ENCODE measurements at regions not wholly inside any gene's neighbourhood (a gene's known extent, or its start where the extent isn't known, plus 50 kb on each side); places are given as distances from the start of the nearest gene placed in this dataset.

DNA sequence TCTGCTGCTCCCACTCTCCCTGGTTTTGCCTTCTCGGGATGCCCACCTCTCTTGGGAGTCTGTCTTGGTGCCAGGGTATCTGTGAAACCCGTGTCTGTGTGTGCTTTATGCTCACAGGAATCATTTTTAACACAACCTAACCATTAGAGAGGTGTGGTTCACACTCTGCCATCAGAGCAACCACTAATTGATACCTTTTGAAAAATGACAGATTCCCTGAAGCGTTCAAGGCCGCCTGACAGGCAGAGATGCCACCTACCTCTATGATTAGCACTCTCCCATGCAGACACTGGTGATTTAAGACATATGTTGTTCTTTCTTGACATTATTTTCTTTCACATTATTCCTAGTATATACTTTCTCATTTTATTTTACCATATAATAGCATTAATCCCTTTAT lies 207.3 kb upstream of the SGCD start:
- no peak for FAIRE-seq
- DNase-seq (ENCODE audit: insufficient read length), result no peak
- TF ChIP-seq POLR2AphosphoS5 (IDR thresholded peaks at IDR 0.05; ENCODE audit: low read depth, low read length) (no peak), POLR2A (IDR thresholded peaks at IDR 0.05; ENCODE audit: low read depth, low read length) (no peak), TAF1 (IDR thresholded peaks at IDR 0.05; ENCODE audit: borderline replicate concordance, low read depth, low read length) (no peak)

DNA sequence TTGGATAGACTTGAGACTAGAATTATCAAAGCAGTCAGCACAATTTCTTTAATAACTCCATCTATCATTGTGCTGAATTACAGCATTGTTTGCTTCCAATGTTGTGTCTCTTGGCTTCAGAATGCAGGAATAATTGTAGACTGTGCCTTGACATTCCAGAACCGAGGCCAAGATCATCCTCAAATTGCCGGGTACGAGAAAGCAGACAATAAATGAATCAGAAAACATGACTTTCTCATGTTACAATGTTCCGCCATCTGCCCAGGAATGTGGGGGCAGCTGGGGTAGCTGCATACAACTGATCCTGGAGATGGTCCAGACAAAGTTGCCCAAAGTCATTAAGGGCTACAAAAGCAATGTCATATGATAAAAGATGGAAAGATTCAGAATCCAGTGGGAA lies 206.2 kb upstream of the SGCD start:
- no peak for DNase-seq (ENCODE audit: insufficient read length)
- FAIRE-seq, result no peak
- TF ChIP-seq POLR2AphosphoS5 (IDR thresholded peaks at IDR 0.05; ENCODE audit: low read depth, low read length) (no peak), TAF1 (IDR thresholded peaks at IDR 0.05; ENCODE audit: borderline replicate concordance, low read depth, low read length) (no peak), POLR2A (IDR thresholded peaks at IDR 0.05; ENCODE audit: low read depth, low read length) (no peak)

DNA sequence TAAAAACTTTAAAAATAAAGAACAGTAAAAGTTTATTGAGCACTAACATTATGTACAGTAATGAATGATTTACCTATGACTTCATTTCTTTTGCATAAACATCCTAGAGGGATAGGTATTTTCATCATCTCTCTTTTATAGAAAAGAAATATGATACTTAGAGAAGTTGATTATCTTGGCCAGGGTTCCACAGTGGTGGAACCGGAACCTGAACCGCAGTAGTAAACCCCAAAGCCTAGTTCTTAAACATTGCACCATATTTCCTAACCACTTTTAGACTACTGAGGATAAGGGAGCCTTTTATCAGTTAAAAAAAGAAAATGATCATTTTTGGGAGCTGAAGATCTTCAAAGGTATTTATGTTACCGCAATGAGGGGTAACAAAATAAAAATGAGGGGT lies 205.7 kb upstream of the SGCD start:
- DNase-seq (ENCODE audit: insufficient read length) (no peak), FAIRE-seq (no peak)
- TF ChIP-seq POLR2AphosphoS5 (IDR thresholded peaks at IDR 0.05; ENCODE audit: low read depth, low read length) (no peak), POLR2A (IDR thresholded peaks at IDR 0.05; ENCODE audit: low read depth, low read length) (no peak), TAF1 (IDR thresholded peaks at IDR 0.05; ENCODE audit: borderline replicate concordance, low read depth, low read length) (no peak)

DNA sequence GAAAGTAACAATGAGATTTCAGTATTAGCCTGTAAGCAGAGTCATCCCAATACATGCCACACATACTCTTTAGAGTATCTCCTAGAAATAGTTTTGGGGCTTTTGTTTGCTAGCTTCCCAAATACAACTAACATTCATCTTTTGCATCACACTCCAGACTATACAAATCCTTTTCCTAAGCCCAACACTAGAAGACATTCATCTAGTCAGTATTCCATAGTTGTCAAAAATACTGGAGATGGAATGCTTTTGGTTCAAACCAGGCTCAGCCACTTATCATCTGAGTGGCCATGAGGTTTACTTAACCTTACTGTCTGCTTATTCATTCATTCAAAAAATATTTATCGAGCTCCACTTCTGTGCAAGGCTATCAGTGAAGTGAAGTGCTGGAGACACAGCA lies 205.1 kb upstream of the SGCD start:
- TF ChIP-seq POLR2A (IDR thresholded peaks at IDR 0.05; ENCODE audit: low read depth, low read length) (no peak), POLR2AphosphoS5 (IDR thresholded peaks at IDR 0.05; ENCODE audit: low read depth, low read length) (no peak), TAF1 (IDR thresholded peaks at IDR 0.05; ENCODE audit: borderline replicate concordance, low read depth, low read length) (no peak)
- DNase-seq (ENCODE audit: insufficient read length) (no peak), FAIRE-seq (no peak)

DNA sequence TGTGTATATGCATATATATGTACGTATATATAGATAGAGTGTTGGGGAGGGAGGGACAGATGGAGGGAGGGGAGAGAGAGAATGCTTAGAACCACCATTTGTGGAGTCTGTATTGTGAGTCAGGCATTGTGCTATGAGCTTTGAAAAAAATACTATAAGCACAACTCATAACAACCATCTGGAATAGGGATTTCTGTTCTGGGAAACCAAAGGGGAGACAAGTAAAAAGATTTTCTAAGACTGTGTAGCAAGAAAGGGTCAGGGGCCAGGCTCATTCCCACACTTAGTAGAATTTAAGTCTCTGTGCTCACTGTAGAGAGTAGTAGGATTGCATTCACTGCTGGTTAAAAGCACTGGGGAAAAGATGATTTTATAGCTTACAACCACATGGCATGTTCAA lies 202.3 kb upstream of the SGCD start:
- TF ChIP-seq POLR2A (IDR thresholded peaks at IDR 0.05; ENCODE audit: low read depth, low read length) (no peak), POLR2AphosphoS5 (IDR thresholded peaks at IDR 0.05; ENCODE audit: low read depth, low read length) (no peak), TAF1 (IDR thresholded peaks at IDR 0.05; ENCODE audit: borderline replicate concordance, low read depth, low read length) (no peak)
- no peak for DNase-seq (ENCODE audit: insufficient read length)
- no peak for FAIRE-seq

DNA sequence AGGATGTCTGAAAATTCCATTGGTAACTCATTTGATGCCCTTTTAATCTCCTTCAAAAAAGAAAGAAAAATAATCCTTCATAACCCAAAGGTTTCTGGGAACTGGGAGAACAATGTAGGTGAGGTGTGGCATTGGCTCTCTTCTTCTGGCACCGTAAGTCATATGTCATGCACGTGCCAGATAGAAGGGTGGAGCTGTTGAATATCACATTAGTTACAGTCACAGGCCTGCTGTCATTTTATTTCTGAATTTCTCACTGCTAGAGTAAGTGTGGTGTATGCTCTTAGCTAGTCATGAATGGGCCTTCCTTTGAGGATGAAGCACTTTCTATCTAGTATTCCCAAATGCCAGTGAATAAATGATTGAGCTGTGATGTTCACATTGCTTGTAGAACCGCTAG lies 201.8 kb upstream of the SGCD start:
- DNase-seq (ENCODE audit: insufficient read length), result no peak
- TF ChIP-seq POLR2AphosphoS5 (IDR thresholded peaks at IDR 0.05; ENCODE audit: low read depth, low read length), result no peak
- TF ChIP-seq POLR2A (IDR thresholded peaks at IDR 0.05; ENCODE audit: low read depth, low read length), result no peak
- no peak for TF ChIP-seq TAF1 (IDR thresholded peaks at IDR 0.05; ENCODE audit: borderline replicate concordance, low read depth, low read length)
- no peak for FAIRE-seq

DNA sequence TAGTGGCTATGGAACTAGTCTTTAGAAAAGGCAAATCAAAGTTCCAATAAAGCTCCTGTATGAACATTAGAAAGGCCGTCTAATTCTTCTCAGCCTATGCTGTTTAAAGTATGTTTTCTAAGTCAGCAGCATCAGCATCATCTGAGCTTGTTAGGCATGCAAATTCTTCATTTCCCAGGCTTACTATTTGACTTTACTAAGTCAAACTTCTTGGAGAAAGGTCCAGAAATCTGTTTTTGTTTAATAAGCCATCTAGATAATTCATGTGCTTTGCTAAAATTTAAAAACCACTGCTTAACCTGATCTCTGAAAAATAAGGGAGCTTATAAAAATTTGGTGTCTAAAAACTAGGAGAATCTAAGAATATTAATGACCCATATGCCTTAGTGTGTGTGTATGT lies 200.2 kb upstream of the SGCD start:
- FAIRE-seq (no peak), DNase-seq (ENCODE audit: insufficient read length) (no peak)
- TF ChIP-seq POLR2A (IDR thresholded peaks at IDR 0.05; ENCODE audit: low read depth, low read length), result no peak
- TF ChIP-seq TAF1 (IDR thresholded peaks at IDR 0.05; ENCODE audit: borderline replicate concordance, low read depth, low read length), result no peak
- TF ChIP-seq POLR2AphosphoS5 (IDR thresholded peaks at IDR 0.05; ENCODE audit: low read depth, low read length), result no peak

DNA sequence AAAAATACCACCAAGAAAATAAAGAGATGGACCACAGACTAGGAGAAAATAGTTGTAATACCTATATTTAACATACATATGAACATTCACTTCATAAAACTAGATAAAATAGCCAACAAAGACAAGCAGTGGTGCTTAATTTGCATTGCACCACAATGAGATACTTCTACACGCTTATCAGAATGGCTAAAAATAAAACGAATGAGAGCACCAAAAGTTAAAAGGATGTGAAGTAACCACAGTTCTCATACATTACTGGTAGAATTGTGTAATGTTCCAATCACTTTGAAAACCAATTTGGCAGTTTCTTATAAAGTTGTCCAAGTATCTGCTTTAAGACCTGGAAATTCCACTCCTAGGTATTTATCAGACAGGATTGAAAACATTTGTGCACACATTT lies 198.9 kb upstream of the SGCD start:
- DNase-seq (ENCODE audit: insufficient read length) (no peak), FAIRE-seq (no peak)
- TF ChIP-seq POLR2AphosphoS5 (IDR thresholded peaks at IDR 0.05; ENCODE audit: low read depth, low read length) (no peak), POLR2A (IDR thresholded peaks at IDR 0.05; ENCODE audit: low read depth, low read length) (no peak), TAF1 (IDR thresholded peaks at IDR 0.05; ENCODE audit: borderline replicate concordance, low read depth, low read length) (no peak)

DNA sequence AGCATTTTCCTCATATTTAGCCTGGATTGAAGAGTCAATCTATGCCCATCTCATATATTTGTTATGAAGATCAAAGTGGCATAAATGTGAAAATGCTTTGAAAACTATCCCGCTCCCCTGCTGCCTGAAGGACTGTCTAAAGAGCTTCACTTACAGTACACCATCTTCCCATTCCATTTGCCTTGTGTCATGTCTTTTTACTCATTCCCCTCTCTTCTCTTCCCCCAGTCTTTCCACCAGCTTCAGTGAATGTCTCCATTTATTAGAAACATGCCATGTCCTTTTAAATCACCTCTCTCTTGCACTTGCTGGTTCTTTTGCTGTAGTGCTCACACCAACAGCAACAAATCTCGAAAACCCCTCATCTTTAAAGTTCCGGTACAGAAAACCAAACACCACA lies 192.7 kb upstream of the SGCD start:
- FAIRE-seq (no peak), DNase-seq (ENCODE audit: insufficient read length) (no peak)
- TF ChIP-seq POLR2AphosphoS5 (IDR thresholded peaks at IDR 0.05; ENCODE audit: low read depth, low read length), result no peak
- no peak for TF ChIP-seq TAF1 (IDR thresholded peaks at IDR 0.05; ENCODE audit: borderline replicate concordance, low read depth, low read length)
- TF ChIP-seq POLR2A (IDR thresholded peaks at IDR 0.05; ENCODE audit: low read depth, low read length), result no peak

DNA sequence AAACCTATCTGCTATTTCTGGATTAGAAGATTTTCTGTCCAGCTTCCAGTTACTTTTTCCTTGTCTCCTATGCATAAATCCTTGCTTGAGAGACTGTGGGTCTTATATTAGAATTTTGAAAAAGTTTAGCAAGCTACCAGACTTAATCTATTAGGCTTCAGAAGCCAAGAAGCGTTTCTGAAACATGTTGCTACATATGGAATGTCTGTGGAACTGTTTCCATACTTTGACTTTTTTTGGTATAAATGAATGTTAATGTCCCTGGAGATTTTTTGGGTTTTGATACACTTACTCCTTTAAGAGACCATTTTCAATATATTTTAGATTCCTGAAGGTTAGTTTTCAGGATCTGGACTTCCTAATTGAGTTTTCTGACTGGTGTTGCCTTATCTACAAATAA lies 191.4 kb upstream of the SGCD start:
- no peak for FAIRE-seq
- no peak for DNase-seq (ENCODE audit: insufficient read length)
- no peak for TF ChIP-seq TAF1 (IDR thresholded peaks at IDR 0.05; ENCODE audit: borderline replicate concordance, low read depth, low read length)
- no peak for TF ChIP-seq POLR2AphosphoS5 (IDR thresholded peaks at IDR 0.05; ENCODE audit: low read depth, low read length)
- TF ChIP-seq POLR2A (IDR thresholded peaks at IDR 0.05; ENCODE audit: low read depth, low read length), result no peak

DNA sequence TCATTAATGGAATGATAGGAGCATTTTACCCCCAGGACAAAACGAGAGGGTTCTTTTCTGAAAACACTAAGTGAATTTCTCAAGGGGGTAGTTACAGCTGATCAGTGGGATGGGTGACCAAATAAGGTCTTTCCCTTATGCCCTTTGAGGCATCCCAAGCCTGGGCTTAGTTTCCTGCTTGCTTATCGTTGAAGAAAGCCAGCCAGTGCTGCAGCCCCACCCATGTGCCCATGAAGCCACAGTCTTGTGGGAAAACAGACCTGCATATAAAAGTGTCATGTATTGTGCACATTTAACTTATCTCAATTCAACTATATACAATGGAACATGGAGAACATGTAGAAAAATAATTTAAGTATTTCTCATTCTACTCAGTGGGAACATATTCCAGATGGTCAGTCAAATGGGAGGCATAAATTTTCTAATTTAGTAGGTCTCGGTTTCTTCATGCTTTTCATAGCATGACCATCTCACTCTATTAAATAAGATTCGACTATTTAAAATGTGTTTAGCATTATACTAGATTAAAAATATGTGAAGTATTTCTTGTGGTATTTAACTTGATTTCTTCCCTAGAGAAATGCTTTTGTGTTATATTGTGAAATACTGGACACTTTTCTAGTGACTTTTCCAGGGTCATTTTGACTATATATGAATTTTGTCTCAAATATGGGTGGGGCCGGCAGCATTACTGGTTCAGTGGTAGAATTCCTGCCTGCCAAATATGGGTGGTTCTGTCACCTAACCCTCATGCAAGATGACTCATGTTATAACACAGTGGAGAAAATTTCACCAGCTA lies 189.7 kb upstream of the SGCD start:
- DNase-seq (ENCODE audit: insufficient read length) (no peak), FAIRE-seq (no peak)
- TF ChIP-seq TAF1 (IDR thresholded peaks at IDR 0.05; ENCODE audit: borderline replicate concordance, low read depth, low read length) (no peak), POLR2AphosphoS5 (IDR thresholded peaks at IDR 0.05; ENCODE audit: low read depth, low read length) (no peak), POLR2A (IDR thresholded peaks at IDR 0.05; ENCODE audit: low read depth, low read length) (no peak)

DNA sequence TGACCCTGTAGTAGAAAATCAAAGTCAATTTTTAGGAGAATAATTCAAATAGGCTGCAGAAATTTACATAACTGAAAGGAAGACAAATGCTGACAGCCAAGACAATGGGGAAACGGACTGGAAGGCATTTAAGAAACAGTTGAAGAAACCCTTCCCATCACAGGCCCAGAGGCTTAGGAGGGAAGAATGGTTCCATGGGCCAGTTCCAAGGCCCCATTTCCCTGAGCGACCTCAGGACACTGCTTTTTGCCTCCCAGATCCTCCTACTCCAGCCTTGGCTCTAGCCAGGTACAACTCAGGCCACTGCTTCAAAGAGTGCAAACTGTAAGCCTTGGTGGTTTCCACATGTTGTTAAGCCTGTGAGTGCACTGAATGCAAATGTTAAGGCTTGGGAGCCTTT lies 184.1 kb upstream of the SGCD start:
- no peak for FAIRE-seq
- TF ChIP-seq POLR2AphosphoS5 (IDR thresholded peaks at IDR 0.05; ENCODE audit: low read depth, low read length) (no peak), TAF1 (IDR thresholded peaks at IDR 0.05; ENCODE audit: borderline replicate concordance, low read depth, low read length) (no peak), POLR2A (IDR thresholded peaks at IDR 0.05; ENCODE audit: low read depth, low read length) (no peak)
- no peak for DNase-seq (ENCODE audit: insufficient read length)

All from GM12892 (cell line).